GM18502 (cell line): ENCODE measurements at regions not wholly inside any gene's neighbourhood (a gene's known extent, or its start where the extent isn't known, plus 50 kb on each side); places are given as distances from the start of the nearest gene placed in this dataset.

Experiments
- ATAC-seq: cut with Tn5 transposase; IDR thresholded peaks from one replicate; pipeline ENCODE4 v1.9.1; 2021; ENCODE audit warnings: mild to moderate bottlenecking; ENCODE audit not compliant: unreplicated experiment, poor library complexity

DNA sequence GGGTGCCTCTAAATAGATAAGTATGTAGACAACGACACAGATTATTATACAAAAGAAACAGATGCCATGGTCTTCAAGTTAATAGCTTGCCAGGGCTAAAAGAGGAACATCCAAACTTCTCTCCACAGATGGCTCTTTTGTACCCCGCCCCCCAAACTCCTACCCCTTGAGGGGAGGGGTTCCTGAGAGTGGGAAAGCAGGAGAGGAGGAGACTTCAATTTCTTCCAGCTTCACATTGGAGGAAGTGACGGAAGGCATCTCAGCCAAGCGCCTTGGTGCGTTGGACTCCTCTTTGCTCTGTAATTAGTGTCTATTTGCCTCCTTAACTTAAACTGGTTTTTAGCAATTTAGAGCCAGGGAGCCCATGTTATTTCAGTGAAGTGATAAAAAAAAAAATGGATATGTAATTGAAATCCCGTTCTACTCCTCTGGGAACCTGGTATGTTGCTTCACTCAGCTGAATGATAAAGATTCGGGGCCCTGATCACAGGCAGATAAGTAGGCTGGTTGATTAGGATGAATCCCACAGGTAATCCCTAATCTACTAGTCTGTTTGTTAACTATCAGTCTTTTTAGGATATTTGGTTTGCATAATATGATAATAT is 580.9 kb upstream of the CADM1 start:
- ATAC-seq = no peak

DNA sequence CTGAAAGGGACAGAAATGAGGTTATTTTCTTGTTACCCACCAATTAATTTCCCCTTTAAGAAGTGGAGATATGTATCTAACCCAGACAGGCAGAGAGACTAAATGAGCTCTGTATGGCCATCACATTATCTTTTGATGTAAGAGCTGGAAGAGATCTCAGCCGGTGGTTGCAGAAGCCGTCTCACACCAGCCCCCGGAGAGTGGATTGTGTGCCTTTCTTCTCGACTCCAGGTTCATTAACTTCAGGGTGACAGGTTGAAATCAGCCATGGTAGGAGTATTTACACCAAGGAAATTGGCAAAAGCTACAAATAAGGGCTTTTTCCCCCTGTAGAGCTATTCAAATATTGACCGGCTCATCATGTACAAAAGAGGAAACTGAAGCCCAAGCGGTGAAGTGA is 580.3 kb upstream of the CADM1 start:
- ATAC-seq = no peak

DNA sequence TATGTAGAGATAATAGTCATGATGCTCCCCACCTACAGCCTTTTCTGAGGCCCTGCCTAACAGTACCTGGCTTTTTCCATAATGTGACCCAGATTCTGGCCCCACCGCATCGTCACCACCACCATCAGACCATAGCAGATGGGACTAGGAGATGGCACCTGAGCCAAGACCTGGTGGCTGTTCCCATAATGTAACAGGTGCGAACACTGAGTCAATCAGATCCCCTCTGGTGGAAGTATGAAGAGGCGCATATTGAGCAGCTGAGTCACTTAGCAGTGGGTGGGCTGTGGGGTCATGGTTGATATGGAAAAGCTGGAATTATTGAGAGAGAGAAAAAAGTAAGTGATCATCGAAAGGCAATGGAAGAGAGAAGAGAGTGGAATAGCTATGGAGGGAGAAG is 578.0 kb upstream of the CADM1 start:
- no peak for ATAC-seq

DNA sequence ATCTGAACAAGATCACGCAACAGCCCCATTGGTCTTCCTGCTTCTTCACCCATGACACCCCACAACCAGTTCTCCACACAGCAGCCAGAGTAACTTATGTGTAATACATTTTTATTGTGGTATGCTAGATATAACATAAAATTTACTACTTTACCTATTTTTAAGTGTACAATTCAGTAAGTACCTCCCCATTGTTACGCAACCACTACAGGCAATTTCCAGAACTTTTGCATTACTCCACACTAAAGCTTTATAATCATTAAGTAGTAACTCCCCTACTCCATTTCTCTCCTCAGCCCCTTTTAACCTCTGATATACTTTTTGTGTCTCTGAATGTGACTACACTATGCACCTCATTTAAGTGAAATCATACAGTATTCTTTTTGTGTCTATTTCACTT is 575.4 kb upstream of the CADM1 start:
- no peak for ATAC-seq

DNA sequence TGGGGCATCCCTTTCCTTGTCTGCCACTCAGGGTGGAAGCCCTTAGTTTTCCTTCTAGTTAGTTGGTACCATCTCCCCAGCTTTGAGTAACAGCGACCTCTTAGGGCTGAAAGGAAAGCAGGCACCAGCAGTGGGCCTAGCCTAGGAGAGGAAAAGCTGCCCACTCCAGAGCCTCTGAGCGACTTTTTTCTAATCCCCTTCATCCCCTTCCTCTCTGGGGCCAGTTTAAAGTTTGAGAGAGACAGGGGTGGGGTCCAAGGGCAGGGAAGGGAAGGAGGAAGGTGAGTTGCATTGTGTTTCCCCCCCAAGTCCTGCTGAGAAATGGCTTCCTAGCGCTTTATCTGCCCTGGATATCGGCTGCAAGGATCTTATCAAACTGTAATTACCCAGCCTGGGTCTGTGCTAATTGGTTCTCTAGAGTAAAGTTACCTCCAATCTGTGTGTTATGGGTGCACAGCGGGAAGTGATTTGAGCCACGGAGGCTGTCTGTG is 573.9 kb upstream of the CADM1 start:
- ATAC-seq = no peak

DNA sequence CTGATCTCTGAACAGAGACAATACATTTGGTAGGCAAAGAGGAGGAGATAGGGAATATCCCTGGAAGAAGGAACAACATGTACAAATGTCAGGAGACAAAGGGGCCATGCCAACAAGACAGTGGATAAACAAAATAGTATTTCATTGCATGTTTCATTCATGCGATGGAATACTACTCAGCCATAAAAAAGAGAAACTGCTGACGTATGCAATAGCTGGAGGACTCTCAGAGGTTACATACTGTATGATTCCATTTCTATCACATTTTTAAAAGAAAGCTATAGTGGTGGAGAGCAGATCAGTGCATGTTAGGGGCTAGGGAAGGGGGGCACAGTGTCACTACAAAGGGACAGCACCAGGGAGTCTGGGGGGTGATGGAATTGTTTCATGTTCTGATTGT is 572.9 kb upstream of the CADM1 start:
- no peak for ATAC-seq

DNA sequence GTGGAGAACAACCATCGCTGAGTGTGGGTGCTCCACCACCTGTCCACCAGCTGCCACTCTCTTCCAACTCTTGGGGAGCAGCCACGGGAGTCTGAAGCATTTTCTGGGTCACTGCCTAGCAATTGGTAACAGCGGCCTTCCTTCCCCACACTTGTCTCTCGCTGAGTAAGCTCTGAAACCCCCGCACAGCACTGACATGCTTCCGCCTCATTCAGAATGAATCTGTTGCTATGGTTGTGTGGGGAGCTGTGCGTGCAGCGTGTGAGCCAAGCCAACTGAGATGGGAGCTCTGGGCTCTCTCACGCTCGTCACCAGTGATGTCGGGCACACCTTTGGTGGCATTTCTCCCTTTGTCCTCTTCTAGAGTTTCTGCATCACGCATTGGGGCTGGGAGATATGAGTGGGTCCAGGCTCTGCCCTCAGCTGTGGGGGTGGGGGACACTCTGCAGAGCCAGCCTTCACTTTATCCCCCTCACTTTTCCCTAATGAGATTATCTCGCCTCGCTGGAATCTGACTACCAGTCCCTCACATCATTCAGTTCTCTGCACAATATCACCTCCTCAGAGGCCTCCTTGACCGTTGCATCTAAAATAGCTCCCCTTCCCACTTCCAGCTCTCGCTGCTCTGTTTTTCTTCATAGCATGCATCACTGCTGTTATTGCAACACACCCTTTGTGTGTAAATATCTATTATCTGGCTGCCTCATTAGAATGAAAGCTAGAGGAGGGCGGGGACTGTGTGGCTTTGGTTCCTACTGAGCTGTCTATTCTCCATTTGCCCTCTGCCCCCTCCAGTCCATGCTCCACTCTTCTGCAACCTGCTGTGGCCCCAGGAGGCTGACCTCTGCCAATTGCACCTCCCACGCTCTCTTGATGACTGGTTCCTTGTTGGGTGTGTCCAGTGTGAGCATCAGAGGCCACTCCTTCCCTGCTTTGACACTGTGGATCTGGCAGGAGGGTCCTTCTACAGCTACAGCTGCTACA is 569.9 kb upstream of the CADM1 start:
- no peak for ATAC-seq

DNA sequence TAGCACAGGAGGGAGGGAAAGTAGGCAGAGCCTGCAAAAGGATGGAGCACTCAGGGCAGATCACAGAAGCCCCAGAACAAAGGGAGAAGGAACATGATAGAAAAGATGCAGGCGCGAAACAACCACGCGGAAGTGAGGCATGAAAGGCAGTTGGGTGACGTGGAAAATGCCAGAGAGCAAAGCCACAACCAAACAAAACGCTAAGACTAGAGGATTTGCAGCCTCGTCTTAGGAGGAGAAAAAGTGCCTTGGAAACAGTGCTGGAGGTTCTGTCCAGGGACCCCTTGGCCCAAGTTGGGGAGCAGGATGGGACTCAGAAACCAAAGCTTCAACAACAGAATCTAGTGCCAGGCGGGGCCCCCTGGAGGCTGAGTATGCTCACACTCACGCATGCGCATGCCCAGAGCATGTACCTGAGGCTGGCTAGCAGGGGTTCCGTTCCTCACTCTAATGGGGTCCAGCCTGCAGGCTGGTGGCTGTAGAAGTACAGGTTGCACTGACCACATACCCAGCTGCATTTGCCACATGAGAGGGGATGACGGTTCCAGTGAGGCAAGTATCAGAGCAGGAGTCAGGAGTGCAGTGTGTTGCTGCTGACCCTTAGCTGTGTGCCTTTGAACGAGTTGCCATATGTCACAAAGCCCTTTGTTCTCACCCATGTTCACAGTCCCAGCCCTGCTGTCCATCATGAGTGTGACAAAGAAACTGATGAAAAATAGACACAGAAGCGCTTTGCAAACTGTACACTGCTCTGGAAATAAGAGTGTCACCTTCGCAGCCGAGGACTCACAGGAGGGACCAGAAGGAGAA is 568.6 kb upstream of the CADM1 start:
- ATAC-seq = no peak

DNA sequence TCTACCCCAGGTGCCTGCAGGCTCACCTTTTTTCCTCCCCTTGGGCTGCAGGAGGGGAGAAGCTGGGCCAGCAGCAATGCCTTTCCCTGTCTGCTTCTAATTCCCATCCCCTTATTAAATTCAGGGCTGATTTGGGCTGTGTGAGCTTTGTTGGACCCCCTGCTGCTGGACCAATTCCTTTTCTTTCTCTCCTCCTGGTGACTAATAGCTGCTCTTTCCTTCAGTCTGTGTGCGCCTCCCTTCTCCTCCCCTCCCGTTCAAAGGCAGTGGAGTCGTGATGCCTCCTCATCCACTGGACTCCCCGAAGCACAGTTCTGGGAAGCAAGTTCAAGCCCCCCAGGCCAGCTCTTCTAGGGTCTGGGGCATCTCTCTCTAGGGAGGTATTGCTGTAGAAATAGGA is 567.9 kb upstream of the CADM1 start:
- ATAC-seq = no peak

DNA sequence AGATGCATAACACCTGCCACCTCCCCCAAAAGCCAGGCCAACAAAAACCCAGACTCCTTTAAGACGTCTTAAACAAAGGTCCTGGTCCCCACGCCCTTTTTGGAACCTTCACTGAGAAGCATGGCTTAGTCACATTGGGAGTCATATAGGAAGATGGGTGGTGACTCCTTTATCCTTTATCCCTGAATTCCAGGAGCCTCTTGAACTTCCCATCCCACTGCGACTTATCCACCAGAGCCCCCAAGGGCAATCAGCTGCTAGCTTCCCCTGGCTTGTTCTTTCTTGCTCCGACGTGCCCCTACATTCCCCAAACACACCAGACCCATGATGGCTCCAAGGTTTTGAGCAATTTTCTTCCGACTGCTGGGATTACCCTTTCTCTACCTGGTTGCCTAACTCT is 567.0 kb upstream of the CADM1 start:
- no peak for ATAC-seq

DNA sequence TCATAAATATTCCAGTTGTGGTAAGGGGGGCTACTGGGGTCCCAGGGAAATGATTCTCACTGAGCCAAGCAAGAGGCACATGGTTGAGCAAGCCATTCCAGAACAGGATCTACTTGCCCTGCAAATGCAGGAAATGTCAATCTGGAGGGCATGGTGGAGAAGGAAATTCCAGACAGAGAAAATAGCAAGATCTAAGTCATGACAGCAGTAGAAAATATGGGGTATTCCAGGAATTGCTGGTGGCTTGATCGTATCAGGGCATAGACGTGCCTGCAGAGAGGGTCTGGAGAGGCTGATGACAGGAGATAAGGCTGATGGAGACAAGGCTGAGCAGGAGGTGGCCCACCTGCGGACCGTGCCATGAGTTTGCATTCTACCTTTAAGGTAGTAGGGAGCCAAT is 566.3 kb upstream of the CADM1 start:
- no peak for ATAC-seq

DNA sequence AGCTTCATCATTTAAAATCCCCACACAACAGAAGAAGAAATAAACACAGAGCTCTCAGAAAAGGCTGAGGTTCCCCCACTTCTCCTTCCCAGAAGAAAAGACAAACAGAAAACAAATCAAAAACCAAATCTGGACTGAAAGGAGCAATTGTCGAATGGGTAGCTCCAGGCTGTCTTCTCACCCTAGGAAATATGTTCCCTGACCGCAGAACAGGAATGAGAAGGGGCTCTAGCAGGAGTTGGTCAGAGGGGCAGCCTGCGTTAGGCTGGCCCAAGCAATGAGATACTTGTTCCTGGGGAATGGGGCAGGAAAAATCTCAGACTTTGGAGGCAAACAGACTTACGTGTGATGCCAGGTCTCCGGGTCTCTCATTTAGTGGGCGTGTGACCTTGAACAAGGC is 562.6 kb upstream of the CADM1 start:
- ATAC-seq = no peak

DNA sequence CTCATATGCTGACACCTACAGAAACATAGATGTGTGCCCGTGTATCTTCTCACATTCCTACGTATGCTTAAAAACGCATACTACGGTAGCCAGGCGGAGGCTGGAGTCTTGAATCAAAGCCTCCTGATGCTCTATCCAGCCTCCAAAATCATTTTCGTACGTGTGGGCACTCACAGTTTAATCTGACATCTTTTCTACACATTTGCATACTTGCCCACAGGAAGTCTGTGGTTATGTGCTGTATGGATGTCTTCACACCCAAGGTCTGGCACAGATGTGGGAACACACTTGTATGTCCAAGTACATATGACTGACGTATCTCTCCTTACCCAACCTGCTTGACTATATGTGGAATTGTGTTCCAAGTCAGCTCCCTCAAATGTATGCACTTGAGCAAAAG is 561.8 kb upstream of the CADM1 start:
- peak; percentile 53 for ATAC-seq

DNA sequence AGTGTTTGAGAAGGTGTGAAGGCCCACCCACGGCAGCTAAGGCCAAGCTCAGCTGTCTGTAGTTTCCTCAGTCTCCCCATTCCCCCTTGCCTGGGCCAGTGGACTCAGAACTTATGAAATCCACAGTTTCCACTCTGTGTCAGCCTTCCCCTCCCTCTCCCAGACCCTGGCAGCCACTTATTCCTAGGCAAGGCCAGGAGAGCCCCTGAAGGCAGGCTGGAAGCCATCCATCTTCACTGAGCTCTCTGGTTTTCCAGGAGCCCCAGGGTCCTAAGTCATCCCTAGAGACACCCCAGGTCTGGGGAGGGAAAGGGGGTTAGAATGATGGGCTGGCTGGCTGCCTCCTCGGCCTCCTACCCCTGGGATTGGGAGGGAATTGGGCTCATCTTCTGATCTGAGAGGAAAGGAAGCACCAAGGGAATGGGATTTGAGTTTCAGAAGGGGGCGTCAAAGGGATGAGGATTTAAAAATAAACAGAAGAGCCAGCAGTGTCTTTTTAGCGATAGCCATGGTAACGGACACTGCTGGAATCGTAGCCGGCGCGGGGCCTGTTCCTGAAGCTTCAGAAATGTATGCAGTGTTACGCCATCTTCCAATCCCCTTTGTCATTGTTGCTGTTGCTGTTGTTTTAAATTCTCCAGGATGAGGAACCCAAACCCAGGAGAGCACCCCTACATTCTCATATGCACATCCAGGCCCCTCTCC is 561.1 kb upstream of the CADM1 start:
- ATAC-seq = no peak

DNA sequence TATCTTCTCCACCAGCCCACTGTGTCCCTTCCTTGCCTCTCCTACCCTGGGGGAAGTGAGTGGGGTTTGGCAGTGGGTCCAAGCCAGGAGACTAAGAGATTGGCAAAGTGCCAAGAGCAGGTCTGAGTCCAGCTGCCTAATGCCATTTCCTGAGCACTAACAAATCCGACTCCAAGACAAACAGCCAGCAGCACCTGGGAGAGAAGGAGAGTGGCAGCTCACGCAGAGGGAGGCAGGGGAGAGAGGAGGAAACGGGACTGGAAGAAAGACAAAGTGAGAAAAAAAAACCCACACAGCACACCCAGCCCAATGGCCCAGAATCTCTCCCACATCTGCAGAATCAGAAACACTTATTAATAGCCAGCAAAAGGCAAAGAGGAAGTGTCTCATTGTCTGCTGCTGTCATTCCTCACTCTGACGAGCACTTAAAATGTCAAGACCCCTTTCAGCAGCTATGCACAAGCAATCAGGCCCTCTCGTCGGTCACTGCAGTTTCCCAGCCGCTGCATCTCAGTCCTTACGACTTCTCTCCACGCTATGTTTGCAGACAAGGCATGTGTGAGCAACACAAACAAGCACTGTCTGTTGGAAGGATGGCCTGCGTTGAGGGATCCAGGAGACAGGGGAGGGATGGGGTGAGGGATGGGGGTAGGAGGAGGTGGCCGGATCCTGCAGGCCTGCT is 558.4 kb upstream of the CADM1 start:
- no peak for ATAC-seq

DNA sequence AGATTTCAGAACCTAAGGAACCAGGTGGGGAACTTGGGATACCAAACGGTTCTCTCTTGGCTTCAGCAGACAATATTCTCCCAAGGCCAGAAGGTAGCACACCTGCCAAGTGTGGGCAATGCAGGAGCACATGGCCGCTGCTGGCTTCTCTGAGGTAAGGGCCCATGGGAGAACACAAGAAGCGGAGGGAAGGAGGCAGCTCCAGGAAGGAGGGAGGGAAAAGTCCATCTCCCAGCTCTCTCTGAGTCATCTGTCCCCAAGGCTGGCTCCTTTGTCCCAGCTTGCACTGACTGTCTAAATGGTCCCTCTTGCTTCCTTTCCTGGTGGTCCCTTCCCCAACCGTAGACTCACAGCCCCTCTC is 557.9 kb upstream of the CADM1 start:
- ATAC-seq = no peak

DNA sequence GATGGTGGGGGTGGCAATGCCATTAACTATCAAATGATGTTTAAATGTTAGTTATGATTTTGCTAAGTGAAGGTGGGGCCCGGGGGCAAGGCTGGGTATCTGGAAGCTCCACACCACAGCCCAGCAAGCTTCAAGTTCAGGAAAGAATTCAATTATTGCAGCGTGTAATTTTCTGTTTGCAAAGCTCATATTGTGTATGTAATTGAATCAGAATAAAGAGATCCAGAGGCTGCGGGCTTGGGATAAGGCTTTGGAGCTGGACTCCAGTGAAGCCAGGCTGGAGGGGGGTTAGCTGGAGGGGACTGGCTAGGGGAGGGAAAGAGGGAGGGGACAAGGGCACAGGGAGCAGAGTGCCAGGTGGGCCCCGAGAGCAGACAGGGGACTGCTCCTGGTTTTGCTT is 557.1 kb upstream of the CADM1 start:
- ATAC-seq = no peak

DNA sequence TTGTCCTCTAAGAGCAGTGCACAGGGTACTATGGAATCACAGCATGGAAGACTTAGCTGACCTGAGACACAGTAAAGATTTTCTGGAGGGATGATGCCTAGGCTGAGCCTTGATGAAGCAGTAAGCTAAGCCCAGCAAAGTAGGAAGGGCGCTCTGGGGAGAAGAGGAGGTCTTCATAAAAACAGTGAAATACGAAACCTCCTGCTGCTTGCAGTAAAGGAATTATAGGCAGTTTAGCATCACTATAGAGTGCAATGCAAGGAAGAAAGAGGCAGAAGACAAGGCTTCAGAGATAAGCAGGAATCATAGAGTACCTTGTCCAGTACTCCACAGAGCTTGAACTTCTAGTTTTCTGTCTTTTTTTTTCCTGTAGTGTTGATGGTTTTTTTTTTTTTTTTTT is 555.7 kb upstream of the CADM1 start:
- ATAC-seq = no peak

DNA sequence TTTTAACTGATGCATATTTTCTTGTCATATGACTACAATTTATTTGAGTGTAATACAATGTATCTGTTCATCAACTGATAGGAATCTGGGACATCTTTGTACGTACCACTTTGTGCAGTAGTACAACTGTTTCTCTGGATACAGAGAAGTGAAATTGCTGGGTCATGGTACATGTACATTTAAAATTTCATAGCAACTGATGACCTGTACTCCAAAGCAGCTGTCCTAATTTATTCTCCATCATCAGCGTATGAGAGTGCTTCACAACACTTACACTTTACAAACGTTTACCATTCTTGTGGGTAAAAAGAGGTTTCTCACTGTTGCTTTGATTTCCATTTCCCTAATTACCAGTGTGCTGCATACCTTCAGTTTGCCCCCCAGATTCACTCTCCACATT is 552.8 kb upstream of the CADM1 start:
- ATAC-seq = no peak

DNA sequence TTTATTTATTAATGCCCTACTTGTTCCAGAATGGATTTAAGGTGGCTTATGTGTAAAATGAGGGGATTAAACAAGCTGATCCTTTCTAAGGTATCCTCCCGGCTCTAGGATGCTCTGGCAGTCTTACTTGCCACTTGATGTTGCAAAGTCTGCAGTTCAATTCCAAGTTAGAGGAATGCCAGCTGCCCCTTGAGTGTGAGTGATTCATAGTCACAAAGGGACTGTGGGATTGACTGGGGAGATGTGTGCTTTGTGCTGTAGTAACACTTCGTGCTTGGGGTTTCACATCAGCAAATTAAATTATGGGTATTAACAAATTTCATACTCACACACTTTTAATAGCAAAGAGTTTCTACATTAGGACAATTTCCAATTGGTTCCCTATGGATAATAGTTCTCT is 550.8 kb upstream of the CADM1 start:
- ATAC-seq = no peak
